GM11168 (cell line): ENCODE measurements at regions not wholly inside any gene's neighbourhood (a gene's known extent, or its start where the extent isn't known, plus 50 kb on each side); places are given as distances from the start of the nearest gene placed in this dataset.
"Not testable (repeated sequence)": the region's sequence is repeated elsewhere in the genome, so short reads cannot be mapped to it uniquely, and the experiment has no call there.

ENCODE experiments used
- in situ Hi-C: fragments of 300-500 bp; cut with MboI; formaldehyde crosslinking; loops from one replicate; pipeline ENCODE4 v1.12.0; 2022; ENCODE audit warnings: low sequenced_read_pairs; ENCODE audit not compliant: unreplicated experiment

- in situ Hi-C loops = no loop called here
Observed at GRCh38 chr9:113737517-113738271, 138.4 kb upstream of the ZNF618 start.

- in situ Hi-C loops = no loop called here
Observed at GRCh38 chr9:113738496-113738892, 137.6 kb upstream of the ZNF618 start.

- in situ Hi-C loops = no loop called here
Observed at GRCh38 chr9:113738893-113739604, 137.1 kb upstream of the ZNF618 start.

GRCh38 chr9:113739605-113740507, 136.3 kb upstream of the ZNF618 start:
- in situ Hi-C loops = not testable (repeated sequence)

GRCh38 chr9:113740508-113741500, 135.3 kb upstream of the ZNF618 start:
- in situ Hi-C loops = not testable (repeated sequence)

GRCh38 chr9:113741886-113742854, 133.9 kb upstream of the ZNF618 start:
- in situ Hi-C loops = no loop called here

GRCh38 chr9:113742878-113743277, 133.2 kb upstream of the ZNF618 start:
- in situ Hi-C loops = no loop called here

- in situ Hi-C loops = no loop called here
Observed at GRCh38 chr9:113746486-113746885, 129.6 kb upstream of the ZNF618 start.

GRCh38 chr9:113748135-113748534, 128.0 kb upstream of the ZNF618 start:
- in situ Hi-C loops = no loop called here

GRCh38 chr9:113753398-113754119, 122.5 kb upstream of the ZNF618 start:
- in situ Hi-C loops = no loop called here

GRCh38 chr9:113754739-113755138, 121.4 kb upstream of the ZNF618 start:
- in situ Hi-C loops = no loop called here

GRCh38 chr9:113755433-113755832, 120.7 kb upstream of the ZNF618 start:
- in situ Hi-C loops = no loop called here

- in situ Hi-C loops = no loop called here
Observed at GRCh38 chr9:113756476-113757192, 119.5 kb upstream of the ZNF618 start.

- in situ Hi-C loops = no loop called here
Observed at GRCh38 chr9:113763429-113763828, 112.7 kb upstream of the ZNF618 start.

GRCh38 chr9:113764572-113764971, 111.5 kb upstream of the ZNF618 start:
- in situ Hi-C loops = no loop called here

- in situ Hi-C loops = no loop called here
Observed at GRCh38 chr9:113769412-113769811, 106.7 kb upstream of the ZNF618 start.

- in situ Hi-C loops = no loop called here
Observed at GRCh38 chr9:113770396-113770795, 105.7 kb upstream of the ZNF618 start.
